IMR-90 (cell line): ENCODE measurements at regions not wholly inside any gene's neighbourhood (a gene's known extent, or its start where the extent isn't known, plus 50 kb on each side); places are given as distances from the start of the nearest gene placed in this dataset.

Experiments
- ATAC-seq: fragments of 200-7000 bp; cut with Tn5 transposase; 2 replicates; pipeline ENCODE4 v1.9.1; 2020; ENCODE audit warnings: low read depth, mild to moderate bottlenecking, moderate library complexity
- BruUV-seq: library from RNA; stranded (reverse); fragments of 400-500 nt; replicated peaks from 2 replicates; lab custom pipeline; 2021; lab: Mats Ljungman, UMichigan
- CTCF ChIA-PET: fragments of 300-600 bp; formaldehyde crosslinking; extraction: SDS; loops from one replicate; lab custom pipeline; 2021; ENCODE audit warnings: antibody characterized with exemption; lab: Yijun Ruan, JAX
- POLR2A ChIA-PET: fragments of 300-600 bp; sonication (Branson Sonifier 250); formaldehyde crosslinking; loops from one replicate; lab custom pipeline; 2022; ENCODE audit warnings: antibody characterized with exemption; ENCODE audit not compliant: unreplicated experiment; lab: Charles Lee
- DNase-seq: peaks from one replicate; pipeline ENCODE4 v3.0.0; 2013
- H2AFZ ChIP-seq: replicated peaks from 2 replicates; pipeline ENCODE3; 2013; ENCODE audit warnings: low read length, mild to moderate bottlenecking; ENCODE audit not compliant: poor library complexity
- H2AK5ac ChIP-seq: 2 replicates; pipeline ENCODE4 v1.6.1; 2013; ENCODE audit warnings: low read depth, low read length, inconsistent platforms
- H2AK9ac ChIP-seq: replicated peaks from 2 replicates; pipeline ENCODE3; 2013; ENCODE audit warnings: mild to moderate bottlenecking, low read depth, low read length, moderate library complexity; ENCODE audit not compliant: poor library complexity
- H2BK120ac ChIP-seq: 2 replicates; pipeline ENCODE4 v1.6.1; 2013; ENCODE audit warnings: low read depth, low read length, inconsistent platforms
- H2BK15ac ChIP-seq: 3 replicates; pipeline ENCODE4 v1.6.1; 2013; ENCODE audit warnings: low read depth, low read length, inconsistent platforms
- H2BK20ac ChIP-seq: 2 replicates; pipeline ENCODE4 v1.6.1; 2013; ENCODE audit warnings: low read depth, mild to moderate bottlenecking, inconsistent platforms, low read length, moderate library complexity
- H2BK5ac ChIP-seq: 2 replicates; pipeline ENCODE4 v1.6.1; 2013; ENCODE audit warnings: mild to moderate bottlenecking, low read depth, low read length, inconsistent platforms; ENCODE audit not compliant: poor library complexity, severe bottlenecking
- H3K14ac ChIP-seq: replicated peaks from 2 replicates; pipeline ENCODE4 v1.6.1; 2013; ENCODE audit warnings: low read depth, low read length, inconsistent platforms
- H3K18ac ChIP-seq: 2 replicates; pipeline ENCODE4 v1.6.1; 2013; ENCODE audit warnings: low read depth, low read length, control low read depth
- H3K23ac ChIP-seq: 2 replicates; pipeline ENCODE4 v1.6.1; 2013; ENCODE audit warnings: low read depth, low read length, inconsistent platforms
- H3K27ac ChIP-seq: 2 replicates; pipeline ENCODE4 v1.5.1; 2013; ENCODE audit warnings: mild to moderate bottlenecking, control low read depth, low read length; ENCODE audit not compliant: insufficient read depth
- H3K27me3 ChIP-seq: 2 replicates; pipeline ENCODE4 v1.6.1; 2013; ENCODE audit warnings: low read length; ENCODE audit not compliant: control insufficient read depth, insufficient read depth
- H3K36me3 ChIP-seq: 2 replicates; pipeline ENCODE4 v1.6.1; 2013; ENCODE audit warnings: low read length, mixed read lengths; ENCODE audit not compliant: control insufficient read depth, insufficient read depth
- H3K4ac ChIP-seq: 2 replicates; pipeline ENCODE4 v1.6.1; 2013; ENCODE audit warnings: low read depth, low read length, inconsistent platforms
- H3K4me1 ChIP-seq: 2 replicates; pipeline ENCODE4 v1.6.1; 2013; ENCODE audit warnings: low read length, mixed read lengths; ENCODE audit not compliant: control insufficient read depth, insufficient read depth
- H3K4me2 ChIP-seq: 2 replicates; pipeline ENCODE4 v1.6.1; 2013; ENCODE audit warnings: low read depth, mild to moderate bottlenecking, control low read depth, low read length, moderate library complexity
- H3K4me3 ChIP-seq: 2 replicates; pipeline ENCODE4 v1.5.1; 2013; ENCODE audit warnings: low read depth, mild to moderate bottlenecking, control low read depth, low read length, moderate library complexity; ENCODE audit not compliant: insufficient read depth
- H3K56ac ChIP-seq: 2 replicates; pipeline ENCODE4 v1.6.1; 2013; ENCODE audit warnings: low read length, inconsistent platforms; ENCODE audit not compliant: insufficient read depth; ENCODE audit errors: extremely low read depth
- H3K79me1 ChIP-seq, 2 experiments: 2 replicates each; pipeline ENCODE4 v1.6.1; 2013; ENCODE audit warnings: low read length in 2 of 2, inconsistent platforms in 1 of 2, low read depth in 1 of 2
- H3K9ac ChIP-seq: 2 replicates; pipeline ENCODE4 v1.6.1; 2013; ENCODE audit warnings: low read depth, low read length, control low read depth
- H3K9me1 ChIP-seq: 2 replicates; pipeline ENCODE4 v1.6.1; 2013; ENCODE audit warnings: low read length, inconsistent platforms; ENCODE audit not compliant: insufficient read depth
- H3K9me3 ChIP-seq: 2 replicates; pipeline ENCODE4 v1.6.1; 2013; ENCODE audit warnings: low read length; ENCODE audit not compliant: control insufficient read depth, insufficient read depth
- H4K20me1 ChIP-seq: 2 replicates; pipeline ENCODE4 v1.6.1; 2013; ENCODE audit warnings: low read length, inconsistent platforms; ENCODE audit not compliant: insufficient read depth
- H4K5ac ChIP-seq: 2 replicates; pipeline ENCODE4 v1.6.1; 2013; ENCODE audit warnings: mild to moderate bottlenecking, low read depth, low read length, control low read depth
- H4K8ac ChIP-seq, 2 experiments: 2 replicates each; pipeline ENCODE4 v1.6.1; 2013; ENCODE audit warnings: low read depth in 2 of 2, low read length in 2 of 2, control low read depth in 1 of 2, inconsistent platforms in 1 of 2
- H4K91ac ChIP-seq: 2 replicates; pipeline ENCODE4 v1.6.1; 2013; ENCODE audit warnings: low read depth, low read length, inconsistent platforms; ENCODE audit not compliant: insufficient read depth
- BHLHE40 ChIP-seq: fragments of 150-350 bp; IDR thresholded peaks from 2 replicates; pipeline ENCODE4 v1.6.1; 2016; ENCODE audit warnings: mild to moderate bottlenecking, low read depth, low read length
- CEBPB ChIP-seq: IDR thresholded peaks from 2 replicates; pipeline ENCODE4 v1.6.1; 2012; ENCODE audit warnings: low read depth, low read length, improper control_type of control experiment
- CHD1 ChIP-seq: IDR thresholded peaks from 2 replicates; pipeline ENCODE4 v1.6.1; 2012; ENCODE audit warnings: low read depth, low read length, improper control_type of control experiment
- ELK1 ChIP-seq: fragments of 150-350 bp; IDR thresholded peaks from 2 replicates; pipeline ENCODE4 v1.6.1; 2016; ENCODE audit warnings: low read depth, mild to moderate bottlenecking, low read length, moderate library complexity, borderline replicate concordance
- FOS ChIP-seq: fragments of 150-350 bp; IDR thresholded peaks from 2 replicates; pipeline ENCODE4 v1.6.1; 2016; ENCODE audit warnings: low read depth, low read length
- MAFK ChIP-seq: IDR thresholded peaks from 2 replicates; pipeline ENCODE4 v1.6.1; 2012; ENCODE audit warnings: low read depth, low read length, improper control_type of control experiment
- NFE2L2 ChIP-seq: fragments of 150-350 bp; IDR thresholded peaks from 2 replicates; pipeline ENCODE4 v1.6.1; 2016; ENCODE audit warnings: low read depth, mild to moderate bottlenecking, low read length
- POLR2A ChIP-seq: IDR thresholded peaks from 2 replicates; pipeline ENCODE4 v1.6.1; 2012; ENCODE audit warnings: mild to moderate bottlenecking, low read depth, low read length
- RAD21 ChIP-seq: IDR thresholded peaks from 2 replicates; pipeline ENCODE4 v1.6.1; 2012; ENCODE audit warnings: low read length, improper control_type of control experiment
- RCOR1 ChIP-seq: IDR thresholded peaks from 2 replicates; pipeline ENCODE4 v1.6.1; 2012; ENCODE audit warnings: mild to moderate bottlenecking, low read length, improper control_type of control experiment; ENCODE audit not compliant: insufficient replicate concordance
- RFX5 ChIP-seq: IDR thresholded peaks from 2 replicates; pipeline ENCODE4 v1.8.0; 2012; ENCODE audit warnings: low read depth, mild to moderate bottlenecking, low read length, moderate library complexity
- SMC3 ChIP-seq: fragments of 150-350 bp; IDR thresholded peaks from 2 replicates; pipeline ENCODE4 v1.6.1; 2016; ENCODE audit warnings: low read depth, mild to moderate bottlenecking, antibody characterized with exemption, low read length, moderate library complexity
- WGBS, 2 experiments: methylation state at CpG; one replicate each; pipeline versions ENCODE4 v1.1.5 to v1.1.7; 2013; ENCODE audit warnings: missing lambda C conversion rate in 2 of 2; ENCODE audit not compliant: insufficient read length in 1 of 2; ENCODE audit errors: extremely low coverage in 2 of 2; 5-methylcytosine and 5-hydroxymethylcytosine counted together
- dilution Hi-C: fragments of 300-500 bp; cut with HindIII; formaldehyde crosslinking; loops from one replicate; pipeline ENCODE4 v1.14.3; 2018; ENCODE audit warnings: low sequenced_read_pairs; ENCODE audit not compliant: unreplicated experiment
- in situ Hi-C: fragments of 300-500 bp; cut with MboI; formaldehyde crosslinking; loops from 3 replicates; pipeline ENCODE4 v1.14.3; 2019; ENCODE audit warnings: low sequenced_read_pairs, inconsistent platforms, mixed read lengths
- intact Hi-C: fragments of 100-400 bp; cut with micrococcal nuclease; formaldehyde crosslinking; loops from 2 replicates; pipeline ENCODE4 v1.10.0; 2022
- TF ChIP-seq, protein P1 (sequence below): conservative IDR thresholded peaks from 2 replicates; pipeline ENCODE4 v1.5.1; 2012; ENCODE audit warnings: mild to moderate bottlenecking, low read depth, low read length, improper control_type of control experiment
- TF ChIP-seq, protein P2 (sequence below): fragments of 150-350 bp; IDR thresholded peaks from 2 replicates; pipeline ENCODE4 v1.6.1; 2017; ENCODE audit warnings: mild to moderate bottlenecking, antibody characterized with exemption, low read length, low read depth

- intact Hi-C loops: no loop called here
- DNase-seq: no peak
- POLR2A ChIA-PET: no interaction called here
Observed at GRCh38 chr20:50313827-50314677, 123.4 kb downstream of the CEBPB start.

More at GRCh38 chr20:50313827-50314677, 123.4 kb downstream of the CEBPB start:
- Histone ChIP-seq H3K4me3 (no peak overlapping the region), H3K14ac (peak overlapping the region; percentile 72), H2BK15ac (peak overlapping the region; percentile 90; the same call in 2 of the 3 replicates), H2AK5ac (peak overlapping the region; percentile 95), H2AK9ac (no peak overlapping the region), H3K79me1 (peaks cover 0 to 36% of the 10 kb centered on the region in 2 experiments; a peak in 2 of 4 replicates), H2BK20ac (peak overlapping the region; percentile 96), H2AFZ (no peak overlapping the region), H3K9me3 (no peaks in the 10 kb centered on the region), H4K5ac (peak overlapping the region; percentile 1; the same call in 1 of the 2 replicates), H3K27me3 (no peaks in the 10 kb centered on the region), H3K4me1 (peaks cover 27% of the 10 kb centered on the region), H3K36me3 (no peaks in the 10 kb centered on the region), H3K4me2 (no peak overlapping the region), H2BK120ac (peak overlapping the region; percentile 100), H4K8ac (peak overlapping the region; percentile 72 to 94; a peak in 3 of 4 replicates), H3K23ac (peak overlapping the region; percentile 90; the same call in 1 of the 2 replicates), H3K56ac (no peak overlapping the region), H3K27ac (no peak overlapping the region), H3K4ac (peak overlapping the region; percentile 91), H3K9ac (no peak overlapping the region), H3K18ac (no peak overlapping the region), H3K9me1 (peaks cover 35% of the 10 kb centered on the region), H4K91ac (peak overlapping the region; percentile 85), H4K20me1 (no peaks in the 10 kb centered on the region), H2BK5ac (peak overlapping the region; percentile 6)
- dilution Hi-C loops: no loop called here
- BruUV-seq: no TSS peak
- 83% methylated on average over 11 of the region's 16 CpGs; no CpG with 5 or more reads in 1 of the 2 experiments for WGBS, 2 experiments
- ATAC-seq: no peak
- TF ChIP-seq SMC3 (no peak), FOS (no peak), RFX5 (no peak), MAFK (no peak), CEBPB (no peak), RCOR1 (no peak), ELK1 (no peak), CHD1 (no peak), BHLHE40 (no peak), NFE2L2 (no peak), RAD21 (no peak), POLR2A (no peak)
- TF ChIP-seq, protein P1, sequence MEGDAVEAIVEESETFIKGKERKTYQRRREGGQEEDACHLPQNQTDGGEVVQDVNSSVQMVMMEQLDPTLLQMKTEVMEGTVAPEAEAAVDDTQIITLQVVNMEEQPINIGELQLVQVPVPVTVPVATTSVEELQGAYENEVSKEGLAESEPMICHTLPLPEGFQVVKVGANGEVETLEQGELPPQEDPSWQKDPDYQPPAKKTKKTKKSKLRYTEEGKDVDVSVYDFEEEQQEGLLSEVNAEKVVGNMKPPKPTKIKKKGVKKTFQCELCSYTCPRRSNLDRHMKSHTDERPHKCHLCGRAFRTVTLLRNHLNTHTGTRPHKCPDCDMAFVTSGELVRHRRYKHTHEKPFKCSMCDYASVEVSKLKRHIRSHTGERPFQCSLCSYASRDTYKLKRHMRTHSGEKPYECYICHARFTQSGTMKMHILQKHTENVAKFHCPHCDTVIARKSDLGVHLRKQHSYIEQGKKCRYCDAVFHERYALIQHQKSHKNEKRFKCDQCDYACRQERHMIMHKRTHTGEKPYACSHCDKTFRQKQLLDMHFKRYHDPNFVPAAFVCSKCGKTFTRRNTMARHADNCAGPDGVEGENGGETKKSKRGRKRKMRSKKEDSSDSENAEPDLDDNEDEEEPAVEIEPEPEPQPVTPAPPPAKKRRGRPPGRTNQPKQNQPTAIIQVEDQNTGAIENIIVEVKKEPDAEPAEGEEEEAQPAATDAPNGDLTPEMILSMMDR: no peak
- TF ChIP-seq, protein P2, sequence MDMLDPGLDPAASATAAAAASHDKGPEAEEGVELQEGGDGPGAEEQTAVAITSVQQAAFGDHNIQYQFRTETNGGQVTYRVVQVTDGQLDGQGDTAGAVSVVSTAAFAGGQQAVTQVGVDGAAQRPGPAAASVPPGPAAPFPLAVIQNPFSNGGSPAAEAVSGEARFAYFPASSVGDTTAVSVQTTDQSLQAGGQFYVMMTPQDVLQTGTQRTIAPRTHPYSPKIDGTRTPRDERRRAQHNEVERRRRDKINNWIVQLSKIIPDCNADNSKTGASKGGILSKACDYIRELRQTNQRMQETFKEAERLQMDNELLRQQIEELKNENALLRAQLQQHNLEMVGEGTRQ: no peak
- in situ Hi-C loops: no loop called here
- CTCF ChIA-PET: interaction anchor here (0.6 kb wide), 1 partner anchor 133 kb away, joined by 3 read pairs; no protein-coding TSS in a partner anchor
